Astrocyte (in vitro differentiated cells and primary cell): ENCODE measurements at regions not wholly inside any gene's neighbourhood (a gene's known extent, or its start where the extent isn't known, plus 50 kb on each side); places are given as distances from the start of the nearest gene placed in this dataset.

Source experiments
- DNase-seq: peaks from one replicate; pipeline ENCODE4 v3.0.0-alpha.2; 2010; ENCODE audit warnings: low read depth
- FAIRE-seq: peaks from 2 replicates; lab custom pipeline; 2011; peaks lifted over from hg19 to GRCh38; lab: Jason Lieb, UNC
- H2AFZ ChIP-seq: 2 replicates; pipeline ENCODE4 v1.6.0; 2012; ENCODE audit warnings: low read depth, low read length, inconsistent platforms
- H3K27ac ChIP-seq: 2 replicates; pipeline ENCODE4 v1.5.1; 2011; ENCODE audit warnings: low read depth, low read length, inconsistent platforms
- H3K27me3 ChIP-seq: 2 replicates; pipeline ENCODE4 v1.6.0; 2011; ENCODE audit warnings: low read length, inconsistent platforms; ENCODE audit not compliant: insufficient read depth
- H3K36me3 ChIP-seq: 2 replicates; pipeline ENCODE4 v1.5.1; 2011; ENCODE audit warnings: low read length, inconsistent platforms; ENCODE audit not compliant: insufficient read depth
- H3K4me1 ChIP-seq: 2 replicates; pipeline ENCODE4 v1.5.1; 2011; ENCODE audit warnings: low read length, inconsistent platforms; ENCODE audit not compliant: insufficient read depth
- H3K4me2 ChIP-seq: 2 replicates; pipeline ENCODE4 v1.6.0; 2012; ENCODE audit warnings: low read length, inconsistent platforms
- H3K4me3 ChIP-seq: 2 replicates; pipeline ENCODE4 v1.5.1; 2011; ENCODE audit warnings: low read depth, mild to moderate bottlenecking, low read length, inconsistent platforms; ENCODE audit not compliant: insufficient read depth
- H3K79me2 ChIP-seq: 2 replicates; pipeline ENCODE4 v1.6.0; 2012; ENCODE audit warnings: mild to moderate bottlenecking, low read length, inconsistent platforms; ENCODE audit not compliant: insufficient read depth
- H3K9ac ChIP-seq: 2 replicates; pipeline ENCODE4 v1.6.0; 2012; ENCODE audit warnings: mild to moderate bottlenecking, low read length, inconsistent platforms
- H3K9me3 ChIP-seq: 2 replicates; pipeline ENCODE4 v1.5.1; 2012; ENCODE audit warnings: low read depth, mild to moderate bottlenecking, low read length, inconsistent platforms; ENCODE audit not compliant: insufficient read depth
- H4K20me1 ChIP-seq: 2 replicates; pipeline ENCODE4 v1.6.0; 2012; ENCODE audit warnings: low read length, inconsistent platforms; ENCODE audit not compliant: insufficient read depth
- H3K27ac Mint-ChIP-seq: one replicate; pipeline ENCODE4 v1.8.0; 2021; ENCODE audit warnings: mild to moderate bottlenecking, mixed read lengths; ENCODE audit not compliant: unreplicated experiment
- H3K27me3 Mint-ChIP-seq: one replicate; pipeline ENCODE4 v1.8.0; 2021; ENCODE audit warnings: low read depth, mixed read lengths; ENCODE audit not compliant: unreplicated experiment
- H3K36me3 Mint-ChIP-seq: one replicate; pipeline ENCODE4 v1.8.0; 2021; ENCODE audit warnings: low read depth, mixed read lengths; ENCODE audit not compliant: unreplicated experiment
- H3K4me1 Mint-ChIP-seq: one replicate; pipeline ENCODE4 v1.8.0; 2021; ENCODE audit warnings: low read depth, mixed read lengths; ENCODE audit not compliant: unreplicated experiment
- H3K4me3 Mint-ChIP-seq: one replicate; pipeline ENCODE4 v1.8.0; 2021; ENCODE audit warnings: mild to moderate bottlenecking, moderate library complexity, mixed read lengths; ENCODE audit not compliant: unreplicated experiment
- H3K9me3 Mint-ChIP-seq: one replicate; pipeline ENCODE4 v1.8.0; 2021; ENCODE audit warnings: mild to moderate bottlenecking, mixed read lengths; ENCODE audit not compliant: unreplicated experiment
- EZH2 ChIP-seq: IDR thresholded peaks from 2 replicates; pipeline ENCODE4 v1.6.1; 2012; ENCODE audit warnings: mild to moderate bottlenecking, low read length, inconsistent platforms; ENCODE audit not compliant: insufficient read depth
- TF ChIP-seq, protein P1 (sequence below): IDR thresholded peaks from 2 replicates; pipeline ENCODE4 v1.5.1; 2011; ENCODE audit warnings: low read depth, mild to moderate bottlenecking, inconsistent platforms, low read length, moderate library complexity; ENCODE audit not compliant: insufficient read depth

DNA sequence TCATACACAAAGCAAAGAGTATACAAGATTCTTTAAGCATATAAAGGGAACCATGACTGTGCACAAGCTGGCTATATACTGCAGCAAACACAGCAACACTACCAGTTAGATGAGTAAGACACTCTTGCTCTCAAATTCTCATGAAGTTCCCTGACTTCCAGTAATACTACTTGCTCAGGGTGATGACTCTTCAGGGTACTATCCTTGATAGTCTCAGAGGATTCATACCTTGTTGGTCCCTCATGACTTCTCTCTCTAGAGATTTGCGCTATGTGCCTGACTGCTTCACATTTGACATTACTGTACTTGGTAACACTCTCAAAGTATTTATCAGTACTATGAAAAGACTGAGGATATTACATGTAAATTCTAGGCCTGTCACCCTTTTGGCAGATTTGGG lies 159.8 kb upstream of the ZRANB2 start:
- H3K36me3 ChIP-seq, result no peaks in the 10 kb centered on the region
- no peaks in the 10 kb centered on the region for H3K9me3 ChIP-seq
- no peak overlapping the region for H3K9ac ChIP-seq
- Mint-ChIP-seq H3K36me3 (no peaks in the 10 kb centered on the region), H3K4me1 (no peaks in the 10 kb centered on the region), H3K4me3 (no peak overlapping the region), H3K27ac (no peak overlapping the region), H3K9me3 (no peaks in the 10 kb centered on the region), H3K27me3 (no peaks in the 10 kb centered on the region)
- H2AFZ ChIP-seq, result no peak overlapping the region
- no peak for DNase-seq
- H3K4me3 ChIP-seq, result no peak overlapping the region
- H3K4me1 ChIP-seq, result no peaks in the 10 kb centered on the region
- no peak for TF ChIP-seq EZH2
- TF ChIP-seq, protein P1, sequence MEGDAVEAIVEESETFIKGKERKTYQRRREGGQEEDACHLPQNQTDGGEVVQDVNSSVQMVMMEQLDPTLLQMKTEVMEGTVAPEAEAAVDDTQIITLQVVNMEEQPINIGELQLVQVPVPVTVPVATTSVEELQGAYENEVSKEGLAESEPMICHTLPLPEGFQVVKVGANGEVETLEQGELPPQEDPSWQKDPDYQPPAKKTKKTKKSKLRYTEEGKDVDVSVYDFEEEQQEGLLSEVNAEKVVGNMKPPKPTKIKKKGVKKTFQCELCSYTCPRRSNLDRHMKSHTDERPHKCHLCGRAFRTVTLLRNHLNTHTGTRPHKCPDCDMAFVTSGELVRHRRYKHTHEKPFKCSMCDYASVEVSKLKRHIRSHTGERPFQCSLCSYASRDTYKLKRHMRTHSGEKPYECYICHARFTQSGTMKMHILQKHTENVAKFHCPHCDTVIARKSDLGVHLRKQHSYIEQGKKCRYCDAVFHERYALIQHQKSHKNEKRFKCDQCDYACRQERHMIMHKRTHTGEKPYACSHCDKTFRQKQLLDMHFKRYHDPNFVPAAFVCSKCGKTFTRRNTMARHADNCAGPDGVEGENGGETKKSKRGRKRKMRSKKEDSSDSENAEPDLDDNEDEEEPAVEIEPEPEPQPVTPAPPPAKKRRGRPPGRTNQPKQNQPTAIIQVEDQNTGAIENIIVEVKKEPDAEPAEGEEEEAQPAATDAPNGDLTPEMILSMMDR, result no peak
- H3K79me2 ChIP-seq, result no peaks in the 10 kb centered on the region
- H4K20me1 ChIP-seq, result no peaks in the 10 kb centered on the region
- H3K27me3 ChIP-seq, result no peaks in the 10 kb centered on the region
- H3K27ac ChIP-seq, result no peak overlapping the region
- no peak overlapping the region for H3K4me2 ChIP-seq
- no peak for FAIRE-seq

DNA sequence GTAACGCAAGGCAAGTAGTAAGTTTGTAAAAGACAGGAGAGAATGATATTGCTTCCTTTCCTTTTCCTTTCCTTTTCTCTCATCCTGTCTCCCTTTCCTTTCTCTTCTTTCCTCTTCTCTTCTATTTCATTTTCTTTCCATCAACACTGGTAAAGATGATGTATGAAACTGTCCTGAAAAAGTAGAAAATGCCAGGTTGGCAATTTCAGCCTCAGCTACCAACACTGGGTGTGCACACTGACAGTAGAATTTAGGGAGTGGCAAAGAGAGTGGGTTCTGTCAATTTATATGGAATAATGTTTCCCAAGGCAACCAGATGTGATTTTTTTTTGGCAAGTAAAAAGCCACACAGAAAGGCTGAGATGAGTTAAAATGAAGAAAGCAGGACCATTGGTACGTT lies 155.7 kb upstream of the ZRANB2 start:
- FAIRE-seq (no peak), DNase-seq (no peak)
- no peak overlapping the region for H3K4me3 Mint-ChIP-seq
- Histone ChIP-seq H3K4me1 (no peaks in the 10 kb centered on the region), H3K4me3 (no peak overlapping the region), H3K9ac (no peak overlapping the region), H3K27ac (no peak overlapping the region), H4K20me1 (no peaks in the 10 kb centered on the region), H2AFZ (no peak overlapping the region), H3K27me3 (no peaks in the 10 kb centered on the region), H3K9me3 (no peaks in the 10 kb centered on the region), H3K79me2 (no peaks in the 10 kb centered on the region), H3K36me3 (no peaks in the 10 kb centered on the region), H3K4me2 (no peak overlapping the region)
- no peaks in the 10 kb centered on the region for H3K36me3 Mint-ChIP-seq
- no peak overlapping the region for H3K27ac Mint-ChIP-seq
- peaks cover 17% of the 10 kb centered on the region for H3K4me1 Mint-ChIP-seq
- H3K9me3 Mint-ChIP-seq, result no peaks in the 10 kb centered on the region
- H3K27me3 Mint-ChIP-seq, result no peaks in the 10 kb centered on the region
- TF ChIP-seq, protein P1, result no peak
- no peak for TF ChIP-seq EZH2

GRCh38 chr1:71233645-71234044 lies 152.8 kb upstream of the ZRANB2 start:
- Mint-ChIP-seq H3K4me1 (peaks cover 17% of the 10 kb centered on the region), H3K36me3 (no peaks in the 10 kb centered on the region), H3K4me3 (no peak overlapping the region), H3K27me3 (no peaks in the 10 kb centered on the region), H3K27ac (no peak overlapping the region), H3K9me3 (no peaks in the 10 kb centered on the region)
- Histone ChIP-seq H3K79me2 (no peaks in the 10 kb centered on the region), H3K9ac (no peak overlapping the region), H4K20me1 (no peaks in the 10 kb centered on the region), H3K9me3 (no peaks in the 10 kb centered on the region), H2AFZ (no peak overlapping the region), H3K4me2 (no peak overlapping the region), H3K27me3 (no peaks in the 10 kb centered on the region), H3K4me1 (no peaks in the 10 kb centered on the region), H3K4me3 (no peak overlapping the region), H3K36me3 (no peaks in the 10 kb centered on the region), H3K27ac (no peak overlapping the region)
- FAIRE-seq (no peak), DNase-seq (no peak)
- TF ChIP-seq, protein P1, result no peak
- no peak for TF ChIP-seq EZH2
